ENCODE measurements at regions not wholly inside any gene's neighbourhood (a gene's known extent, or its start where the extent isn't known, plus 50 kb on each side); places are given as distances from the start of the nearest gene placed in this dataset.
"Not testable (repeated sequence)": the region's sequence is repeated elsewhere in the genome, so short reads cannot be mapped to it uniquely, and the experiment has no call there.

DNA sequence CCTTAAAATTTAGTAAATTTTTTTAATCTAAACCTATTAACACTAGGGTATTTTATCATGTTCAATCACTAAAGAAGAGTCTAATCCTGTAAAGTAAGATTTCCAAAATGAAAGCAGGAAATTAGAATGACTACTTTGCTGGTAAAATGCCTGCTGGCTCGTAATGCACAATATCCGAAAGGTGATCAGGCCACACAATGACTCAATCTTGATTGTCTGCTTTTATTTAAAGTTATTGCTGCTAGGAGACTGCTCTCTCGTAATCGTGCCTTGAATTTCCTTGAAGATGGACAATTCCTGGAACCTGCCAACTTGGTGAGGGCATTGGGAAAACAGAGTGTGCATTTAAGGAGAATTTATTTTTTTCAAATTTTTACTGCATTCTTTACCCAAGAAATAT is 1786.5 kb upstream of the RAG2 start:
- no peak for DNase-seq

DNA sequence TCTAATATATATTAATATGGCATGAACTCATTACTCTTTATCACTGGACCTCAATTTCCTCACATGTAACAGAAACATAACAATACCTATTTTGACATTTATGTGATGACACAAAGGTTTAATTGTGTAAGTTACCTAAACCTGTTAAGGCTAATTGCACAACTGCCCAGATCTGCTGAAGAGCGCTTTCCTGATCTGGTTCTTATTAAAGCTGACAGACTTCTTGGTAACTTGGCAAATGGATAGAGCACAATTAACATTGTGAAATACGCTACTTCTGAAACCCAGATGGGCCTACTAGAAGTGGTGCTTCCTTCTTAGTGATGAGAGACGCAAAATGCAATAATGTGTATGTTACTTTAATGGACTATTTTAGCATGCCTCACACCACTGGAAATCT is 1767.2 kb upstream of the RAG2 start:
- no peak for DNase-seq

DNA sequence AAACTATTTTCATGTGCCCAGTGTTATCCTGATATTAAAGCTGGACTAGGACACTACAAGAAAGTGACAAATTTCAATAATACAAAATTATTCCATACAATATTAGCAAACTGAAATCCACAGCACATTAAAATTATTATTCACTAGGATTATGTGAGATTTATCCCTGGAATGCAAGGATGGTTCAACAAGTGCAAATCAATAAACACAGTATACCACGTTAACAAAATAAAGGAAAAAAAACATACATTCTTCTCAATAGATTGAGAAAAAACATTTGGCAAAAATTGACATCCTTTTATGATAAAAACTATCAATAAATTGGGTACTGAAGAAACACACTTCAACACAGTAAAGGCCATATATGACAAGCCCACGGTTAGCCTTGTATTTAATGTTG is 1758.2 kb upstream of the RAG2 start:
- DNase-seq, result no peak

DNA sequence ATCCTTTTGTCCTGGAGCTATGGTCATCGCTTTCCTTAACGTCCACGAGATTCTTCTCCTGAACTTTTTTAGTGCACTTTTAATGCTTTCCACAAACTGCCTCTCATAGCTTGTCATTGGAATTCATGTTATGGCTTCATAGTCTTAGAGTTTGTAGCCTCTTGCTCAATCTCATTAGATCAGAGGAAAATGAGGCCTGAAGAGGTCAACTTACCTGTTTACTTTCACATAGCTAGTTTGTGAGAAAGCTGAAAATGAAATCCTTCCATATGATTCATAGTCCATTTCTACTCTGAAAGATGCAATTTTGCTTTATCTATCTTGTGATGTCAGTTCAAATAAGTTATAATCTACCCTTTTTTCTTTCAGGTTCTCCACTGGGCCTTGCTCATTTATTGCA is 1747.2 kb upstream of the RAG2 start:
- DNase-seq, result no peak

DNA sequence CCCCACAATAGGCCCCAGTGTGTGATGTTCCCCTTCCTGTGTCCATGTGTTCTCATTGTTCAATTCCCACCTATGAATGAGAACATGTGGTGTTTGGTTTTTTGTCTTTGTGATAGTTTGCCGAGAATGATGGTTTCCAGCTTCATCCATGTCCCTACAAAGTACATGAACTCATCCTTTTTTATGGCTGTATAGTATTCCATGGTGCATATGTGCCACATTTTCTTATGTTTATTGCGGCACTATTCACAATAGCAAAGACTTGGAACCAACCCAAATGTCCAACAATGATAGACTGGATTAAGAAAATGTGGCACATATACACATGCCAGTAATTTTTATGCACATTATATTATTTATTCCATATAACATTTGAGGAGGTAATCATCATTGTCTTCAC is 1743.6 kb upstream of the RAG2 start:
- DNase-seq, result not testable (repeated sequence)

DNA sequence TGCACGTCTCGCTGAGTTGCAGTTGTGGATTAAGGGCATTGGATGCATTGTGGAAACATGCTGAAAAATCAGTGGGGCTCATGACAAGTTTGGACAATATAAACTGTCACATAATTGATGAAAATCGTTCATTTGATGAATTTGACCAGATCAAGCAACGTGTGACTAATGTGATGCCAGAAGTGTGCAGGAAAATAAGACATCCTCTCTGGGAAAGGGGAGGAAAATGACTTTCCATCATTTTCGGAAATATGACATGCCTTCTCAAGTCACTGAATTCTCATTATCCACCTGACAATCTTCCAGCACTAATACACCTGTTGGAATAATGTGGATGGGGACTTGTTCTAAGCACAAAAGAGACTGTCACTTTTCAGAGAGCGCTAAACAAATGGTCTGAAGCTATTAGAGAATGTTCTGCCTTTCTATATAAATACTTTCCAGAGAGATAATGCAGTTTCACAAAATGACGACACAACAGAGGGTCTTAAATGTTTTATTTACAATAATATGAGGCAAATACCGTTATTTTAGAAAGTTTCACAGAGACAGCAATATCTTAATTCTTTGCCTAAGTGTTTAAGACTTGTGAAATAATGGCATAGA is 1741.9 kb upstream of the RAG2 start:
- no peak for DNase-seq

DNA sequence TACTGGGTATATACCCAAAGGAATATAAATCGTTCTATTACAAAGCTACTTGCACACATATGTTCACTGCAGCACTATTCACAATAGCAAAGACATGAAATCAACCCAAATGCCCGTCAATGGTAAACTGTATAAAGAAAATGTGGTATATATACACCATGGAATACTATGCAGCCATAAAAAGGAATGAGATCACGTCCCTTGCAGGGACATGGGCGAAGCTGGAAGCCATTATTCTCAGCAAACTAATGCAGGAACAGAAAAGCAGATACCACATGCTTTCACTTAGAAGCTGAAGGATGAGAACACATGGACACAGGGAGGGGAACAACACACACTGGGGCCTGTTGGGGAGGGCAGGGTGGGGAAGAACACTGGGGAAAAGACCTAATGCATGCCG is 1740.0 kb upstream of the RAG2 start:
- DNase-seq, result not testable (repeated sequence)

DNA sequence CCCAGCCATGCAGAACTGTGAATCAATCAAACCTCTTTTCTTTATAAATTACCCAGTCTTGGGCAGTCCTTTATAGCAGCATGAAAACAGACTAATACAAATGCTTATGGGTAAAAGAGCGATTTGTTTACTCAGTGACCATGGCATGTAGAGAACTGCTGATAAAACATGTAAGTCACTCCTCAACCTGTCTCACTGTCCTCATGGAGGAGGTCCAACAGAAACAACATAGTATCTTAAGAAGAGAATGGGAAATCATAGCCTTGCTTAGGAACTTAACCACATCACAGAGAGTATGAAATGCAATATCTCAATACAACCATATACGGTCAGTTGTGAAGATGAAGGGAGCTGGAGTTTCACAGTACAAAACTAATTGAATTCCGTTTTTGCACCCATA is 1734.0 kb upstream of the RAG2 start:
- DNase-seq, result no peak

DNA sequence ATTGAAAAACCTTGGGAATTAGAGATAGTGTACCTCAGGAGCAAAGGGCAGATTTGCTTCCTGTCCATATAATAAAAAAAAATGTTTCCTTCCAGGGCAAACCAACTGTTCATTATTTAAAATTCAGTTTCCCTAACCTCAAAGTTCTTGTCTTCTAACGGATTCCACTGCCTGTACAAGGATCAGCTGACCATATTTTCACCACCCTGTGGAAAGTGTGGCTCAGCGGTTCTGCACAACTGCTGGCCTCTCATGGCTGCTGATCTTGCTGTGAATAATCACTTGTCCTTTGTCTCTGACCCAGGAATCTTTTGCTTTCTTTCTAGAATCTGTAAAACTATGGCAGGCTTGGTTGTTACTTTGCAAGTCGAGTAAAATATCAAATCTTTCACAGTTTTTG is 1732.5 kb upstream of the RAG2 start:
- no peak for DNase-seq

DNA sequence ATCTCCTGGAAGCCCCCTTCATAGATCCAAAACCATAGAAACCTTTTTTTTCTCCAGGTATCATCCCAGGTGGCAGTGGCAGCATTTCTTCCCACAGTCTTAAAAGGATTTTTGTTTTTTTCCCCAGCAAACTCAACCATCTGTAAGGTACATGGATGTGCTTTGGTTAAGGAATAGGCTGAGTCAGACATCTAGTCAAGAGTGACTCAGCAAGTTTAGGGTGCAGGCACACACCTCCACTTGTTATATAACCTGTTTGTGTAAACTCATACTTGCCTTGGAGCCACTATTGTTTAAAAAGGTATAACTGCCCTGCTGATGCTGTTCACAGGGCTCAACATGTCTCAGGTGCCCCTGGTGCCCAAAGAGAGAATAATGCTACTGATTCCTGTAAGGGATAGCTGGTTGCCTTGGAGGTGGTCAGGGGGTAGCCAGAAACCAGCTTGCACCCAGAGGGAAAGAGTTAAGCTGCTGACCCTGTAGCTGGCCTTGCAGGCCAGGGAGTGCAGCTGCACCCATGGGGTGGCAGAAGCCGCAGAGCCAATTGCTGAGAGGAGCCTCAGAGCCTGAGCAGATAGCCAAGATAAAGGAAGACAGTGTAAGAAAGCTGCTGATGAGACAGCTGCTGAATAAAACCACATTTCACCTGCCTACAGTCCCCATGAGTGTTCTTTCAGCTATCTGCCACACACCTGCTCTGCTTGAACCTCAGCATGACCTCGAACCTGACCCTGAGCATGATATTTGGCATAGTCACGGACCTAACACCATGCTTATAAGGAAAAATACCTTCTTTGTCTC is 1726.1 kb upstream of the RAG2 start:
- no peak for DNase-seq

DNA sequence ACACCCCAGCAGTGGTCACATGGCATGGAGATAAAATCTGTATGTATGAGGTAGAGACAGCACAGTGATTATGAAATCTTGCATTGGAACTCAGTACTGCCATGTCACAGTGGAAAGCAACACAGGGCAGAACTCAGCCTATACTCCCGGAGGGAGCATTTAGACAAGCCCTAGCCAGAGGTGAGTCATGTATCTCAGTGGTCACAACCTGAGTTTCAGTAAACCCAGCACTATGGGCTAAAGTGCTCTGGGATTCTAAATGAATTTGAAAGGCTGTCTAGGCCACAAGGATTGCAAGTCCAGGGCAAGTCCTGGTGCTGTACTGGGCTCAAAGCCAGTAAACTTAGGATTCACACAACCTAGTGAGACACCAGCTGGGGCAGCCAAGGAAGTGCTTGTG is 1717.1 kb upstream of the RAG2 start:
- DNase-seq, result no peak

DNA sequence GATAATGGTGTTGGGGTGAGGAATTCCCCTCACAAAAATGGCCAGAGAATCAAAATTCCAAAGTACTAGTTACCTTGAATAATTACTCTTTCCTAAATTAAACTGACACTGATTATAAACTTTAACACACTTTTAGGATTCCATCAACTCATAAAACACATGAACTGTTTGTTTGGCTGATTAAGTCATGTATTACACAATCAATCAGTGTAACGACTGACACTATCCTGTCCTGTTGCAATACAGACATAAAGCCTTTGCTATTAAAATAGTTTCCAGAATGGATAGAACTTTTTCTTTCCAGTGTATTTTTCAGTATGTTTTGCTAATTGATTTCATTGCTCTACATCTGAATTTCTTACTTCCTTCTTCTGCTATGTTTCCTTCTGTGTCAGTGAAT is 1709.4 kb upstream of the RAG2 start:
- no peak for DNase-seq

DNA sequence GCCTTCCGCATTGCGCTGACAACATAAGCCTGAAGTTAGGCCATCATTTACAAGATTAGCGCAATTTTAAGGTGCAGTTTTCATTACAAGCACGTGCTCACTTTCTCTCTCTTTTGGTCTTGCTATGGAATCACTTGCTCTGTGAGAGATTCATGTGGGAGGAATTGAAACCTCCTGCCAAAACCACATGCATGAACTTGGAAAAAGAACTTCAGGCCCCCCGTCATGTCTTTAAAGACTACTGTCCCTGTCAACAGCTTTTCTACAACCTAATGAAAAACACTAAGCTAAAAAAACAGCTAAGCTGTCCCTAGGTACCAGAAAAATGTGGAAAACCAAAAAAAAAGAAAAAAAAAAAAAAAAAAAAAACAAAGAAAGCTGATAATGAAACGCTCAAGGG is 1707.6 kb upstream of the RAG2 start:
- no peak for DNase-seq

DNA sequence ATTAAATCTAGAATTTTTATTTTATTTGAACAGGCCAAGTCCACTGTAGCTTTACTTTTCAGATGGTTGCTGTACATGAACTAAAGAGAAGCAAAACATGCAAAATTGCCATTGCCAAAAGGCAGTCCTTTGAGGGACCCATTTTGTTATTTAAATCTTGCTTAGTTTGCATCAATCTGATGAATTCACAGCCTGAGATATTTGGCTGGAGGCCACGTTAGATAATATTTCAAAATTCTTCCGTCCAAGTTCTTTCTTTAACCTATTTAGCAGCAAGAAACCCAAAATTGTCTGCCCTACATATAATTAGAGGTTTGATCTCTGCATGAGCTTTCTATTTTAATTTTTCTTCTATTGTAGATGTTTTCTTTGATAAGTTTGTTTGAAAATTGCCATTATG is 1706.9 kb upstream of the RAG2 start:
- DNase-seq, result no peak

DNA sequence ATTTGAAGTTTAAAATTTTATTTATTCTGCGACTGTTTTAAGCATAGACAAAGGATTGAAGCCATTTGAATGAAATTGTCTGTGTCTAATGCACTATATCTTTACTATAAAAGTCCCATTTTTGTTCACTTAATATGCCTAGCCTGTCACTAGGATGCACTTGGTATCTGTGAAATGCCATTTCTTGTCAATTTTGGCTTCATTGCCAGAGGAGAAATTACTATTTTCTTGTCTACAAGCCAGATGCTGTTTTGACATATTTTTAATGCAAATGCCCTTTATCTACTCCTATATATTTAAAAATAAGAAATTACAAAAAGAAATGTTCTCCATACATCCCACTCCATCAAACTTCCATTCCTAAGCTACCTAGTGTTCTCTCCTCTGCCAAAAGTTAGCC is 1704.5 kb upstream of the RAG2 start:
- no peak for DNase-seq

DNA sequence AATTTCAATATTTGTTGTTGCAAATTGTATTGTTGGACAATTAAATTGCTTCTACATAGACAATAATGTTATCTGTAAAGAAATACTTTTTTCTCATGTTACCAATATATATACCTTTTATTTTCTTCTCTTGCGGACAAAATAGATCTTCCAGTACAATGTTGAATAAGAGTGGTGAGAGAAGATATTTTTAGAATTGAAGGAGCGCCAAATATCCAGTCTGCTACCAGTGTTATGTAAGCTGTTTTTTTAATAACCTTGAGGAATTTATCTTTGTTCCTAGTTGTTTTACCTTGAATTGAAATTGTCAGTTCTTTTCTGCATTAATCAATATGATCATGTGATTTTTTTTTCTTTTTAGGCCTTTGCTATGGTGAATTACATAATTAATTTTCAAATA is 1702.5 kb upstream of the RAG2 start:
- no peak for DNase-seq

DNA sequence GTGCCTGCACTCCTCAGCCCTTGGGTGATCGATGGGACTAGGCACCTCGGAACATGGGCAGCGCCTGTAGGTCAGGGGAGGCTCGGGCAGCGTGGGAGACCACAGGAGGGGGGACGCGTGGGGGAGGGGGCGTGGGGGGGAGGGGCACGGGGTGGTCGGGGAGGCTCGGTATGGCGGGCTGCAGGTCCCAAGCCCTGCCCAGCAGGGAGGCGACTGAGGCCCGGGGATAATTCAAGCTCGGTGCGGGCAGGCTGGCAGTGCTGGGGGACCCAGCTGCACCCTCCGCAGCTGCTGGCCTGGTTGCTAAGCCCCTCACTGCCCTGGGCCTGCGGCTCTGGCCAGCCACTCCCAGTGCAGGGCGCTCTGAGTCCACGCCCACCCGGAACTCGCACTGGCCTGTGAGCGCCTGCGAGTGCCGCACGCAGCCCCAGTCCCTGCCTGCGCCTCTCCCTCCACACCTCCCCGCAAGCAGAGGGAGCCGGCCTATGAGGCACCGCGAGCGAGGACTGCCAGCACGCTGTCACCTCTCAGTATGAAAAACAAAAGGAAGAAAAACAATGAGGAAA is 1698.3 kb upstream of the RAG2 start:
- DNase-seq, result no peak

DNA sequence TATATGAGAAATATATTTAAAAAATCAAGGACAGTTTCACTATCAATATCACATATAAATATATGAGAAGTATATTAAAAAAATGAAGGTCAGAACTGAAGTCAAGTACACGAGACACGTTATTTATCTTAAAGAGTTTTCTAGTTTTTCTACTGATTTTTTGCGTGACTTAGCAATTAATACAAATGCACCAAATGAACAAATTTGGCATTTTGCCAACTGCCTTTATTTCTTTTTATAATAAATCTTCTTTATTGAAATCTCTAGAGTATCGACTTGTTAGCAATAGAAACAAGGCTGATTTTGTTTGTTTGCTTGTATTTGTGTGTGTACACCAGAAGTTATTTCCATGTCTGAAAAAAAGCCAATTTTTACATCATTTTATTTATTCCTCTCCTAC is 1684.7 kb upstream of the RAG2 start:
- no peak for DNase-seq

DNA sequence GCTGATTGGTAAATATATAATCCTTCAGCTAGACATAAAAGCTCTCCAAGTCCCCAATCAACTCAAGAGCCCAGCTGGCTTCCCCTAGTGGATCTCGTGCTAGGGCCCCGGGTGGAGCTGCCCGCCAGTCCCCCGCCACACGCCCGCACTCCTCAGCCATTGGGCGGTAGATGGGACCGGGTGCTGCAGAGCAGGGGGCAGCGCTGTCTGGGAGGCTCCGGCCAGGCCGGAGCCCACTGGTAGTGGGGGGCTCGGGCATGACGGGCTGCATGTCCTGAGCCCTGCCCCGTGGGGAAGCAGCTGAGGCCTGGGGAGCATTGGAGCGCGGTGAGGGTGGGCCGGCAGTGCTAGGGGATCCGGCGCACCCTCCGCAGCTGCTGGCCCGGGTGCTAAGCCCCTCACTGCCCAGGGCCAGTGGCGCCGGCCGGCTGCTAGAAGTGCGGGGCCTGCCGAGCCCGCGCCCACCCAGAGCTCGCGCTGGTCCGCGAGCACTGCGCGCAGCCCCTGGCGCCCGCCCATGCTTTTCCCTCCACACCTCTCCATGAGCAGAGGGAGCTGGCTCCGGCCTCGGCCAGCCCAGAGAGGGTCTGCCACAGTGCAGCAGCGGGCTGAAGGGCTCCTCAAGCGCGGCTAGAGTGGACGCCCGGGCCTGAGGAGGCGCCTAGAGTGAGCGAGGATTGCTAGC is 1680.6 kb upstream of the RAG2 start:
- DNase-seq, result no peak

DNA sequence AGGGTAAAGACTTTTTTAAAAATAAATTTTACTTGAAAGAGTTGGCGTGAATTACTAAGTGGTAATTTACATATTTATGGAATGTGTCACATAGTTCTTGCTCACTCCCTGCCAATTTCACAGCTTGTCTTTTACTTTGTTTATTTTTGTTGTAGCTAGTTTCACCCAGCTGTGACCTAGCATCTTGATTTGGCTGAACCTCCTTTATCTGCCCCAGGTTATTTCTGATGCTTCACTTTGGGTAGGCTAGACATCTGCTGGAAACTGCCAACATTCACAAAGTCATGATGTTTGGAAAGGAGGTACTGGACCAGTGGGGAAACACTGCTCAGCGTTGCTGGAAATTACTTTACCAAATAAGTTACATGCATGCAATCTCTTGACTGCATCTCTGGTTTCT is 1676.0 kb upstream of the RAG2 start:
- no peak for DNase-seq

DNA sequence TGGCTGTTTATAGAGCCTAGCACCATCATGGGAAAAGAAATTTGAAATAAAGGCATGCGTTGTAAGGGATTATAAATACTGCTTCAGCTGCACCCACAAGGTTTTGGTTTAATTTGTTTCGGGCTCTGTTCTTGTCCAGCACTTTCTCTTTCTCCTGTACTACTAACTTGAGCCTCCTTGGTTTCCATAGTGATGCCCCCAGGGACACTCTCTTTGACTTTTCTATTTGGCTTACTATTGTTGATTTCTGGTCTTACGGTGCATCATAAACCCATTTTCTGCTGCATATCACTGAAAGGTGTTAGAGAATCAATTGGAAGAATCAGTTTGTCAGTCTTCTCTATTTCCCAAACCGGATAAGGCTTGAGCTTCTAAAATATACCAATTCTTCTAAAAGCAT is 1674.3 kb upstream of the RAG2 start:
- no peak for DNase-seq

DNA sequence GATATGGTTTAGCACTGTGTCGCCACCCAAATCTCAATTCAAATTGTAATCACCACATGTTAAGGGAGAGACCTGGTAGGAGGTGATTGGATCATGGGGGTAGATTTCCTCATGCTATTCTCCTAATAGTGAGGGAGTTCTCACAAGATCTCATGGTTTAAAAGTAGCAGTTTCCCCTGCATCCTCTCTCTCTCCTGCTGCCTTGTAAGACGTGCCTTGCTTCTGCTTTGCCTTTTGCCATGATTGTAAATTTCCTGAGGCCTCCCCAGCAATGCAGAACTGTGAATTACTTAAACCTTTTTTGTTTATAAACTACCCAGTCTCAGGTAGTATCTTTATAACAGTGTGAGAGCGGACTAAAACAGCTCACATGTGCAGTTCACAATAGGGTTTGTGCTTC is 1668.7 kb upstream of the RAG2 start:
- no peak for DNase-seq

DNA sequence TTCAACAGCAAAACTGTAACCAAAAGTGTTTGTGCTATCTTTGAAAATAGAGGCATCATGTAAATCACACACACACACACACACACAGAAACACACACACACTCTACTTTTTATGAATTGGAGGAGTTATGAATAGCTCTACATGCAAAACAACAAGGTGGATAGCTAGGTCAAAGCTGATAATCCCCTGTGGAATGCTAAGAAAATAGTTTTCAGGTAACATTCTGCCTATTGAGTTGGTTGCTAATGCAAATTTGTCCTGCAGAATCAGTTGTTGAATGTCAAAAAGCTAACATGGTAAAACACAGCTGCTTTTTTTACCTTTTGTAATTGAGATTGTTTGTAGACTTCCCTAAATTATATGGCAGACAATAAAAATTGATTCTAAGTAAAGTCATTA is 1658.4 kb upstream of the RAG2 start:
- DNase-seq, result no peak

DNA sequence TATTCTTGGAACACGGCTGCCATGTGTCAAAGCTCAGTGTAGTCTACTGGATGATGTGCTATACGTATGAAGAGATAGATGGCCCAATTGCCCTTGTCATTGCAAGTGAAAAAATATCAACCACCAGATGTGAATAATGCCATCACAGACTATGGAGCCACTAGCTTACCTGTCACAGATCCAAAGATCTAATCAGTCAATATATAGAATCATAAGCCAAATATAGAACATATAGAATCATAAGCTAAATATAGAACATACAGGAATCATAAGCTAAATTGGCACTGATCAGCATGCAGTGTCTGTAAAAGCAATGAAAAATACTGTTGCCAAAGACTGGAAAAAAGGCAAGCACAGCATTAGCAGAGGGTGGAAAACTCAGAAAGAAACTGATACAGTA is 1656.9 kb upstream of the RAG2 start:
- DNase-seq, result no peak
